Lower leg skin (tissue), 3 donors: ENCODE measurements at regions not wholly inside any gene's neighbourhood (a gene's known extent, or its start where the extent isn't known, plus 50 kb on each side); places are given as distances from the start of the nearest gene placed in this dataset.

Experiments used
- CTCF ChIP-seq, 3 donors: fragments of 450-650 bp; IDR thresholded peaks; one replicate each; pipeline ENCODE4 v1.5.1; 2016; ENCODE audit warnings: antibody characterized with exemption in 3 of 3, mild to moderate bottlenecking in 3 of 3, moderate library complexity in 2 of 3
- POLR2A ChIP-seq, 2 donors: fragments of 450-650 bp; IDR thresholded peaks; one replicate each; pipeline ENCODE4 v1.6.1; 2016 to 2017; ENCODE audit warnings: antibody characterized with exemption in 2 of 2, mild to moderate bottlenecking in 1 of 2, moderate library complexity in 1 of 2

DNA sequence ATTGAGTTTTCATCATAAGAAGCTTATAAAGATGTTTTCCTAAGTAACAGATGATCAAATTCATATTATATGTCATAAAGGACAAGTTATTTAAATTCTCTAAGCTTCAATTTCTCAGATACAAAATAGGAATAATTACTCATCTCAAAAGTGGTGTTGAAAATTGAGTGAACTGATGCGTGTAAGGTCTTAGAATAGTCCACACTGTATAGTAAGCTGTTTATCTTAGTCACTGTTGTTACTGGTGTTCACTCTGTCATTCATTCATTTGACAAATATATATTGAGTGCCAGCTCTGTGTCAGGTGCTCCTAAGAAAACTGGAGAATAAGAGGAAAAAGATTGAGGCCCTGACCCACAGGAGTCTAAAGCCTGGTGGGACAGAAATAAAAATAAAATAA, 186.3 kb upstream of the BRINP3 start:
- TF ChIP-seq CTCF (IDR thresholded peaks at IDR 0.05): no peak
- no peak for TF ChIP-seq POLR2A (IDR thresholded peaks at IDR 0.05)
